Fibroblast of skin of abdomen (primary cell): ENCODE measurements at regions not wholly inside any gene's neighbourhood (a gene's known extent, or its start where the extent isn't known, plus 50 kb on each side); places are given as distances from the start of the nearest gene placed in this dataset.

ENCODE experiments used
- DNase-seq: peaks from one replicate; pipeline ENCODE4 v3.0.0-alpha.2; 2013

DNA sequence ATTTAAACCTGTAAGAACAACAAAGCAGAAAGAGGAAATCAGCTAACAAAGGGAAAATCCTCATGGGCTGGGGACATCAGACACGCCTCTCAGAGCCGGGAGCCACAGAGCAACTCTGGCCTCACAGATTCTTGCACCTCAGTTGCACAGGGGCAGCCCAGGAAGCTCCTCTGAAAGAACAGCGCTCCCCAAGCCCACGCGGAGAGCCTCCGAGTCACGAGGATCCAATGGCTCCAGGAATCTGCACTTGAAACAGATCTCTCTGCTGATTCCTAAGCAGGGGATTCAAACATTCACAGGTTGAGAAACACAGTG lies 213.2 kb upstream of the MGMT start:
- no peak for DNase-seq

GRCh38 chr10:129258283-129258923 lies 208.6 kb upstream of the MGMT start:
- no peak for DNase-seq

- DNase-seq = no peak
Observed at GRCh38 chr10:129259128-129259815, 207.8 kb upstream of the MGMT start.

DNA sequence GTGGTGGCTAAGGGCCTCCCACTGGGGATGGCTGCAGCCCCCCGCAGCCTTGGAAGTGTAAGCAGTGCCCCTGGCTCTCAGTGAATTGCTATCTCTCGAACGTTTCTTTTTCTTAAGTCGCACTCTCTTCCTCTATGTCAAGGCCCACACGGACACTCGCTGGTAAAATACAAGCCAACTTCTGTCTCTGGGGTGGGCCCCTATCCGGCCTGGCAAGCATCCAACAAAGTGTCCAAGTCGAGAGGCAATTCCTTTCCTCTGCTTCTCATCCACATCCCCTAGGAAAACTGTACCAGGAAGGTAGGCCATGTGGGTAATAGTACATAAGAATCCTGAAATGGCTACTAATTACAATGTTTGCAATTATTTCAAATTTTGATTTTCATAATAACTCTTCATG lies 194.9 kb upstream of the MGMT start:
- DNase-seq = no peak

- DNase-seq = no peak
Observed at GRCh38 chr10:129272866-129273650, 194.0 kb upstream of the MGMT start.

- DNase-seq = no peak
Observed at GRCh38 chr10:129273860-129274259, 193.2 kb upstream of the MGMT start.

DNA sequence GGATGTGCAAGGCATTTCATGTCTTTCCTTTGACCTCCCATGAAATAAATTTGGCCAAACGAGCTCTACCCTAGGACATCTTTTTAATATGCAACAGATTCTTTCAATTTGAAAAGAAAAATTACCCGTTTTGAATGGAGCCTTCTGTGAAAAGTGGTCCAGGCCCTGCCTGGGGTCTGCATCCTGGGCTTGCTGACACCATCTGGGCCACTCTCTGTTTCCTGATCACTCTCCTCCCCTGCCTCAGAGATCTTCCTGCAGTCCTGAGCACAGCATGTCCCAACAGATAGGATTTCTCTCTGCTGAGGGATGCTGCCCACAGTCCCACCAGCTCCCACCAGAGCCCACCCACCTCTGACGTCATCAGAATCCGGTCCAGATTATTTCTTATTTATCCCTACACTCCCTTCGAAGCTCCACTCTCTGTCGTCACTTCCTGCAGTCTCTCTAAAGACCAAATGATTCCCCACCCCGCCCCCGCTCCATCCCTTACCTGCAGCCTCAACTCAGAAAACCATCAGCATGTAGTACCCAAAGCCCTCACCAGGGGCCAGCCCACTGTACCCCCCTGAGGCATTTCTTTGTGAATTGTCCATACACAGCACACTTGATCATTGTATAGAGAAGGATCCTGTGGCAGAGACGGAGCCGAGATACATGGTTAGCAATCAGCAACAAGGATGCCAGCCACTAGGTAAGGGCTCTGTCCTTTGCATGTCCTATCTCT lies 192.1 kb upstream of the MGMT start:
- DNase-seq = no peak

- DNase-seq = no peak
Observed at GRCh38 chr10:129275886-129276285, 191.2 kb upstream of the MGMT start.

DNA sequence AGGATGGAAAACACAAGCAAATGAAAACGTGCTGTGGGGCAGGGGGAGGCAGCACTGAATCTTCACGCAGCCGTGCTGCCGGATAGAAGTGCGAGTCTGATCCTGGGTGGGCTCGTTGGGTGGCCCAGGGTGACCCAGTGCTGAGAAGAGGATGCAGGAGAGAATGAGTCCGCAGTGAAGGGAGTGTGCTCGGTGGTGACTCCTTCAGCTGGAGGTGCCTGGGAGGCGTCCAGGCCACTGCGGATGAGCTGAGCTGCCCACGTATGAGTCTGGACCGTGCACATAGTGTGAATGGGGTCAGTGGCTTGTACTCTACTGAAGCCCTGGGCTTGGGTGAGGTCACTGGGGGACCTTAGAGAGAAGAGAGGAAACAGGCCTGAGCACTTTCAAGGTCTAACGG lies 190.0 kb upstream of the MGMT start:
- DNase-seq = no peak

DNA sequence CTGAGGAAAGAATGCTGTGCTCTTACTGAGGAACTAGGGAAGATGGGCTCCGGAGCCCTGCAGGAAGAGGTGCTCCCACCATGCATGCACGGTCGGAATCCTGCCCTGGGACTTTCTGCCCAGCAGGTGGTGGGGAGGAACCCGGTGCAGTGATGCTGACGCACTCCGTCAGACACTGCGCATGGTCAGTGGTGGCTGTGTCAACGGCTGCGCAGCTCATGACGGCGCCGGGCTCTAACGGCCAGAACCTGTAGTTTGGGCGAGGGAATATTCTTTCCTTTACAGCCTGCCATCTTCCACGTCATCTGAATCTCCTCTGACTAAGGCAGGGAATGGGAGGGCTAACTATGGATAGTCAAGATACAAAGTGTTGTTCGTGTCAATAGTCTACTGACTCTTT lies 189.2 kb upstream of the MGMT start:
- DNase-seq = no peak

- no peak for DNase-seq
Observed at GRCh38 chr10:129278686-129279085, 188.4 kb upstream of the MGMT start.

- no peak for DNase-seq
Observed at GRCh38 chr10:129279446-129280154, 187.4 kb upstream of the MGMT start.

- DNase-seq = no peak
Observed at GRCh38 chr10:129280155-129280502, 186.9 kb upstream of the MGMT start.

- DNase-seq = no peak
Observed at GRCh38 chr10:129280908-129281586, 186.0 kb upstream of the MGMT start.

DNA sequence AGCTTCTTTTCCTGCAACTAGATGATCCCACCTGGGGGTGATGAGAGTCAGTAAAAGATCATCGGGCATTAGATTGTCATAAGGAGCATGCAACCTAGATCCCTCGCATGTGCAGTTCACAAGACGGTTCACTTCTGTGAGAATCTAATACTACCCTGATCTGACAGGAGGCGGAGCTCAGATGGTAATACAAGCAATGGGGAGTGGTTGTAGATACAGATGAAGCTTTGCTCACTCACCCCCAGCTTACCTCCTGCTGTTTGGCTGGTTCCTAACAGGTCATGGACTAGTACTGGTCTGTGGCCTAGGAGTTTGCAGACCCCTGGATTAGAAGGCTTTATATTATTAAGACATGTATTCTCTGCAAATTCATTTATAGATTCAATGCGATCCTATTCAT lies 181.6 kb upstream of the MGMT start:
- DNase-seq = no peak

GRCh38 chr10:129288999-129289584 lies 177.9 kb upstream of the MGMT start:
- no peak for DNase-seq

DNA sequence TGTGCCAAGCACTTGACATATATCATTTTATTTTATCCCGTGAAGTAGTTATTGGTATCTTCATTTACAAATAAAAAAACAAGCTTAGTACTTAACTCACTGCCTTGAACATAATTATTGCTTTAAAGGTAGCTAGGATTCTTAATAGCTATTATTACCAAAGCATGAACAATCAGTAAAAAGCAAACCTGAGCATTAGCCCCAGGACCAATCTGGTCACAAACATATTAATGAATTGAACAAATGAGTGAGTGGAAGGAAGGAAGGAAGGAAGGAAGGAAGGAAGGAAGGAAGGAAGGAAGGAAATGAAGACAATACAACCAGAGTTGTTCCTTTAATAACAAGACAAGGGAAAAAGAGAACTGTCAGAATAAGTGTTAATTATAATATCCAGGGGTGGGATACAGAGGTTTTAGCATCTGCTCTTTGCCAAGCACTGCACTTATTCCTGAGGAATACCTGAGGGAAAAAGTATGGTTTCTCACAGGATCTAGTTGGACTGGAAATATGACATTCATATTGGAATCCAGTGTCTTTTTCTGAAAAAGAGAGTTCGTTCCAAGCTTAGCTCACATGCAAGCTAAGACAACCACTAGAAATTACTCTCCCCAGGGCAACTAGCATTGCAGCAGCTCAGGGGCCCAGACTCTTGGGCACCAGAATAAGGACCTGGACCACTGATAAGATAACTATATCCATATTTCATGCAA lies 172.9 kb upstream of the MGMT start:
- no peak for DNase-seq

DNA sequence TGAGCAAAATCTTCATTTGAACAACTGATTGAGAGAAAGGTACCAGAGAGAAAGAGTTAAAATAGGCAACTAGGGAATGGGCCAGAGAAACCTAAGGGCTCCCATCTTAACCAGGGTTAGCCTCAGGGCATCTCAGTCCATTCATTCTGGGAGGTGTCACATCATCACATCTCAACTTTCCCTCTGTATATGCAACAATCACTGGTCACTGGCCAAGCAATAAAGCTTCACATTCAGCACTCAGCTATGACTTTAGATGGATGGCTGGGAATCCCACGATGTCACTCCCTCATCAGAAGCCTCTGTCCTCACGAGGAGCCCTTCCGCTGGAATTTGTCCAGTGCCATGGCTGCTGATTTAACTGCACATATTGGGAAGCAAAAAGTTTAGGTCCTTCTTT lies 172.1 kb upstream of the MGMT start:
- DNase-seq = no peak

GRCh38 chr10:129305046-129305445 lies 162.0 kb upstream of the MGMT start:
- DNase-seq = no peak

DNA sequence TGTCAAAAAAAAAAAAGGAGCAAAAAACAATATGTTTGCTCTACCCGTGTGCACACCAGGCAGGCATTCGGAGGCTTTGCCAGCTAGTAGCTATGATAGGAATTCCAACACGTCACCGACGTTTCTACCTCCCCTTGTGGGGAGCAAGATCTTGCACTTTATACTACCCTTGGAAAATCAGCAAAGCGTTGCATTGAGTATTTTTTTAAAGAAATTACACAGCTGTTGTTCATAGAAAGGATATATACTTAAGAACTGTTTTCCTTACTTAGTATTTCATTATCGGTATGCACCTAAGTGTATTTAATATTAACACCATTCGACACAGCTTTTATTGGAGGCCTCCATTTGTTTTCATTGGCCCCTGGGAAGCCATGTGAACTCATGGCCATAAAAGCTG lies 159.9 kb upstream of the MGMT start:
- no peak for DNase-seq

GRCh38 chr10:129308953-129309564 lies 158.0 kb upstream of the MGMT start:
- DNase-seq = no peak
